ENCODE measurements at regions not wholly inside any gene's neighbourhood (a gene's known extent, or its start where the extent isn't known, plus 50 kb on each side); places are given as distances from the start of the nearest gene placed in this dataset.

GRCh38 chr7:69328516-69328915, 269.8 kb upstream of the AUTS2 start:
- TF ChIP-seq EZH2phosphoT487 (IDR thresholded peaks at IDR 0.05; ENCODE audit: borderline replicate concordance) (no peak), CTCF (conservative IDR thresholded peaks at IDR 0.05; ENCODE audit: low read length) (no peak)
